ENCODE measurements at regions not wholly inside any gene's neighbourhood (a gene's known extent, or its start where the extent isn't known, plus 50 kb on each side); places are given as distances from the start of the nearest gene placed in this dataset.
"Not testable (repeated sequence)": the region's sequence is repeated elsewhere in the genome, so short reads cannot be mapped to it uniquely, and the experiment has no call there.

DNA sequence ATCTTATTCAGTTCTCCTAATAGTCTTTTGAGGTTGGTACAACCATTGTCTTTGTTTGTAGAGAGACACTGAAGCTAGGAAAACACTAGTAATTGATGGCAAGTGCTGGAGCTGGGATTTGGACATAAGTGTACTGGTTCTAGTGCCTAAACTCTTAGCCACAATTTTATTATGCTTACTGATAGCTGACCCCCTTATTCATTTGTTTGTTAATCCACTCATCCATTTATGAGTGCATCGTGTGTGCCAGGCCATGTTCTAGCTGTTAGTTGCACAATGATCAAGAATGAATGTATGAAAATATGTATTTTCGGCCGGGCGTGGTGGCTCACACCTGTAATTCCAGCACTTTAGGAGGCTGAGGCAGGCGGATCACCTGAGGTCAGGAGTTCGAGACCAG, 88.2 kb upstream of the SEC22B start:
- TF ChIP-seq, protein P1, sequence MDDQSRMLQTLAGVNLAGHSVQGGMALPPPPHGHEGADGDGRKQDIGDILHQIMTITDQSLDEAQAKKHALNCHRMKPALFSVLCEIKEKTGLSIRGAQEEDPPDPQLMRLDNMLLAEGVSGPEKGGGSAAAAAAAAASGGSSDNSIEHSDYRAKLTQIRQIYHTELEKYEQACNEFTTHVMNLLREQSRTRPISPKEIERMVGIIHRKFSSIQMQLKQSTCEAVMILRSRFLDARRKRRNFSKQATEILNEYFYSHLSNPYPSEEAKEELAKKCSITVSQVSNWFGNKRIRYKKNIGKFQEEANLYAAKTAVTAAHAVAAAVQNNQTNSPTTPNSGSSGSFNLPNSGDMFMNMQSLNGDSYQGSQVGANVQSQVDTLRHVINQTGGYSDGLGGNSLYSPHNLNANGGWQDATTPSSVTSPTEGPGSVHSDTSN (CRISPR knock-in tag; IDR thresholded peaks at IDR 0.05) = not testable (repeated sequence)
- not testable (repeated sequence) for TF ChIP-seq ZNF629 (tag by site-specific recombination; IDR thresholded peaks at IDR 0.05); SETDB1 (IDR thresholded peaks at IDR 0.05; ENCODE audit: insufficient read length, low read length); ZNF843 (tag by site-specific recombination; IDR thresholded peaks at IDR 0.05); YY1 (tag by site-specific recombination; IDR thresholded peaks at IDR 0.05); ZNF146 (tag by site-specific recombination; IDR thresholded peaks at IDR 0.05); REST (tag by site-specific recombination; IDR thresholded peaks at IDR 0.05); ZFHX2 (tag by site-specific recombination; conservative IDR thresholded peaks at IDR 0.05); ATF2 (tag by site-specific recombination; IDR thresholded peaks at IDR 0.05; ENCODE audit: low read depth)
- TF ChIP-seq, protein P2, sequence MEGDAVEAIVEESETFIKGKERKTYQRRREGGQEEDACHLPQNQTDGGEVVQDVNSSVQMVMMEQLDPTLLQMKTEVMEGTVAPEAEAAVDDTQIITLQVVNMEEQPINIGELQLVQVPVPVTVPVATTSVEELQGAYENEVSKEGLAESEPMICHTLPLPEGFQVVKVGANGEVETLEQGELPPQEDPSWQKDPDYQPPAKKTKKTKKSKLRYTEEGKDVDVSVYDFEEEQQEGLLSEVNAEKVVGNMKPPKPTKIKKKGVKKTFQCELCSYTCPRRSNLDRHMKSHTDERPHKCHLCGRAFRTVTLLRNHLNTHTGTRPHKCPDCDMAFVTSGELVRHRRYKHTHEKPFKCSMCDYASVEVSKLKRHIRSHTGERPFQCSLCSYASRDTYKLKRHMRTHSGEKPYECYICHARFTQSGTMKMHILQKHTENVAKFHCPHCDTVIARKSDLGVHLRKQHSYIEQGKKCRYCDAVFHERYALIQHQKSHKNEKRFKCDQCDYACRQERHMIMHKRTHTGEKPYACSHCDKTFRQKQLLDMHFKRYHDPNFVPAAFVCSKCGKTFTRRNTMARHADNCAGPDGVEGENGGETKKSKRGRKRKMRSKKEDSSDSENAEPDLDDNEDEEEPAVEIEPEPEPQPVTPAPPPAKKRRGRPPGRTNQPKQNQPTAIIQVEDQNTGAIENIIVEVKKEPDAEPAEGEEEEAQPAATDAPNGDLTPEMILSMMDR (tag by site-specific recombination; IDR thresholded peaks at IDR 0.05) = not testable (repeated sequence)
- TF ChIP-seq, protein P3, sequence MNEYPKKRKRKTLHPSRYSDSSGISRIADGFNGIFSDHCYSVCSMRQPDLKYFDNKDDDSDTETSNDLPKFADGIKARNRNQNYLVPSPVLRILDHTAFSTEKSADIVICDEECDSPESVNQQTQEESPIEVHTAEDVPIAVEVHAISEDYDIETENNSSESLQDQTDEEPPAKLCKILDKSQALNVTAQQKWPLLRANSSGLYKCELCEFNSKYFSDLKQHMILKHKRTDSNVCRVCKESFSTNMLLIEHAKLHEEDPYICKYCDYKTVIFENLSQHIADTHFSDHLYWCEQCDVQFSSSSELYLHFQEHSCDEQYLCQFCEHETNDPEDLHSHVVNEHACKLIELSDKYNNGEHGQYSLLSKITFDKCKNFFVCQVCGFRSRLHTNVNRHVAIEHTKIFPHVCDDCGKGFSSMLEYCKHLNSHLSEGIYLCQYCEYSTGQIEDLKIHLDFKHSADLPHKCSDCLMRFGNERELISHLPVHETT (tag by site-specific recombination; IDR thresholded peaks at IDR 0.05) = not testable (repeated sequence)
